ENCODE measurements at regions not wholly inside any gene's neighbourhood (a gene's known extent, or its start where the extent isn't known, plus 50 kb on each side); places are given as distances from the start of the nearest gene placed in this dataset.
"Not testable (repeated sequence)": the region's sequence is repeated elsewhere in the genome, so short reads cannot be mapped to it uniquely, and the experiment has no call there.

DNA sequence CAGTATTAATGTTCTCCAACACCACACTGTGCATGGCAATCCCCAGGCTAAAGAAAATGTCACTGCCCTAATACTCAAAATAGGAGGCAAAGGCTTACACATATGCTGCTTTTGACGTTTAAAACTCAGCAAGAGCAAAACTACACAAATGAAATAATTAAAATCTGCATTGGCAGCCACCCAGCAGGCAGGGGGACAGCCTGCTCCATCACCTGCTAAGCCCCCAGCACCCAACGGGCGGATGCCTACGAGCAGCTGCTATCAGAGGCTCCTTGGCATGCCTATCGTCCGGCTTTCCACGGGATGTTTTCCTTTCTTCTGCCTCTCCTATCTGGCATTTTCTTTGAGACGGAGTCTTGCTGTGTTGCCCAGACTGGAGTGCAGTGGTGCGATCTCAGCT, 337.5 kb downstream of the SOX9 start:
- DNase-seq, result no peak

DNA sequence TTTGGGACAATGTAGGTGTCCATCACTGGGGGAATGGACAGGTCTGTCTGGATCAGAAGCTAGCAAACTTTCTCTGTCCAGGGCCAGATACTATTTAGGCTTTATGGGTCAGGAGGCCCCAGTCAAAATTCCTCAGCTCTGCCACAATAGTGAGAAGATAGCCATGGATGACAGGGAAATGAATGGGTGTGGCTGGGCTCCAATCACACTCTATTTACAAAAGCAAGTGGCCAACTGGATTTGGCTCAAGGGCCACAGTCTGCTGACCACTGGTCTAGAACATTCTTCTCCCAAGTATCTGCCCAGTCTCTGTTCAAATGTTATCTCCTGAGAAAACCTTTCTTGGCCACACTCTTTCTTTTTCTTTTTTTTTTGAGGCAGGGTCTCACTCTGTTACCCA, 339.9 kb downstream of the SOX9 start:
- no peak for DNase-seq

DNA sequence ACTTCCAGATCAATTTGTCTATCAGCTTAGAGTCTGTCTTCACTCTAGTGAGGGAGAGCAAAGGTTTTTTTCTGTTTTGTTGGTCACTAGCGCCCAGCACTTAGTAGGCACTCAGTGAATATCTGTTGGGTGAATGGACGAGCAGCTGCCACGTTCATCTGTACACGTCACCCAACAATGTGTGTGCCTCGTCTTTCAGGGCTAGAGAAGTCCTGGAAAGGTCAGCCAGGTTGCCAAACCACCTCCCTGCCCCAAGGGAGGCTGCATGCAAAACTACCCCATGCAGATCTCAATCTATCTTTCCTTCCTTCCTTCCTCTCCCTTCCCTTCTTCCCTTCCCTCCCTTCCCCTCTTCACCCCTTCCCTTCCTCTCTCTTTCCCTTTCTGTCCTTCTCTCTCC, 340.9 kb downstream of the SOX9 start:
- DNase-seq, result no peak

DNA sequence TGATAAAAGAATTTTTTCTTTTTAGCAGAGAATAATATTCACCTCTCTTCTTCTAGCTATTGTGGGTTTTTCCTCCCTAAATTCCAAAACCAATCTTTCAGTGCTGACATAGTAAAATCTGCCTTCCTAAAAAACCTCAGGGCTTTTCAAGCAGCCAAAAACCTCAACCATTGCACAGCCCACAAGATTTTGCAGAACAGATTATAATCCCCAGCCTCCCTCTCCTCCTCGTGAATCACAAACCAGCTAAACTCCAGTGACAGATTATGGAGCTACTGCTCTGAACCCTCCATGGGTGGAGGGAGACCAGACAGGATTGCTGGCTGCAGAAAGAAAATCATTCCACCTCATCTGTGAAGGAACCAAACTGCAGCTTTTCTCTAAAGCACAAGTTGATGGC, 341.6 kb downstream of the SOX9 start:
- DNase-seq, result no peak

DNA sequence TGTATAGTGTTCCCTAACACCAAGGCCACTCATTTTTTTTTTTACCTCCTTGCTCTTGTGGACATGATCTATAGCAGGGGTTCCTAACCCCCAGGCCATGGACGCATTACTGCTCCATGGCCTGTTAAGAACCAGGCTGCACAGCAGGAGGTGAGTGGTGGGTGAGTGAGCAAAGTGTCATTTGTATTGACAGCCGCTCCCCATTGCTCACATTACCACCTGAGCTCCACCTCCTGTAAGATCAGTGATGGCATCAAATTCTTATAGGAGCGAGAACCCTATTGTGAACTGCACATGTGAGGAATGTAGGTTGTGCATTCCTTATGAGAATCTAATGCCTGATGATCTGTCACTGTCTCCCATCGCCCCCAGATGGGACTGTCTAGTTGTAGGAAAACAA, 342.0 kb downstream of the SOX9 start:
- no peak for DNase-seq

DNA sequence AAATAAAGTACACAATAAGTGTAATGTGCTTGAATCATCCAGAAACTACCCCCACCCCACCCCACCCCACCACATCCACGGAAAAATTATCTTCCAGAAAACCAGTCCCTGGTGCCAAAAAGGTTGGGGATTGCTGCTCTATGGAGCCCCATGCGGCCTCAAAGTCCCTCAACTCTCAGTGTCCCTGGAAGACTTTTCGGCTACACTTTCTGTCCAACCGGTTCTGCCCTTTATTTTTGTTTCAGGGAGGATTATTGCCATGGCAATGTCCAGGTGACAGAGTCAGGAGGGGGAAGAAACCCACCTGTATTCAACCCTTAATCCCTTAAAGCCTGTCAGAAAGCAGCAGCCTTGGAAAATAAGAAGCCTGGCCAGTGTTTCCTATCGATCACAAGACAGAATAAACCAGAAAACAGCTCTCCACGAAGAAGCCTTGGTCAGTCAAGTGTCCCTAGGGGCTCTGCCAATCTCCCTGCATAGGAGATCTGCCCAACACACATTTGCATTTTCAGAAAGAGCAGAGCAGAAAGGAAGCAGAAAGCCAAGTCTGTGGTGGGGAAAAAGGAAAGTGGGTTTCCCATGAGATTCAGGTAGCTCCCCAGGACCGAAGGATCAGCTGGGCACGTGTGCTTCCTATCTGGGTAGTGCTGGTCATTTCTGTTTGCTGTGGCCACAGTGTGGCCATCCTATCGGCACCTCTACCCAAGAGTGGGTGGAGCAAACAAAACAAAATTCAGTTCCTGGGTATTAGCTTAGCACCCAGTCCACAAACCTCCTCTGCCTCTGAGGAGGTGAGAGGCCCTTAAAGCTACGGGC, 342.7 kb downstream of the SOX9 start:
- no peak for DNase-seq

DNA sequence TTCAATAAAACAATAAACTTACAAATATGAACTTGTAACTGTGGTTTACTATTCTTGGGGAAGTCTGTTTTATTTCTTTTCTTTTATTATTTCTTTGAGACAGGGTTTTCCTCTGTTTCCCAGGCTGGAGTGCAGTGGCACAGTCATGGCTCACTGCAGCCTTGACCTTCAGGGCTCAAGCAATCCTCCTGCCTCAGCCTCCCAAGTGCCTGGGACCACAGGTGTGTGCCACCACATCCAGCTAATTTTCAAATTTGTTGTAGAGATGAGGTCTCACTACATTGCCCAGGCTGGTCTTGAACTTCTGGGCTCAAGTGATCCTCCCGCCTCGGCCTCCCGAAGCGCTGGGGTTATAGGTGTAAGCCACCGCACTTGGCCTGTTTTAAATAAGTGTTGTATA, 343.4 kb downstream of the SOX9 start:
- not testable (repeated sequence) for DNase-seq

DNA sequence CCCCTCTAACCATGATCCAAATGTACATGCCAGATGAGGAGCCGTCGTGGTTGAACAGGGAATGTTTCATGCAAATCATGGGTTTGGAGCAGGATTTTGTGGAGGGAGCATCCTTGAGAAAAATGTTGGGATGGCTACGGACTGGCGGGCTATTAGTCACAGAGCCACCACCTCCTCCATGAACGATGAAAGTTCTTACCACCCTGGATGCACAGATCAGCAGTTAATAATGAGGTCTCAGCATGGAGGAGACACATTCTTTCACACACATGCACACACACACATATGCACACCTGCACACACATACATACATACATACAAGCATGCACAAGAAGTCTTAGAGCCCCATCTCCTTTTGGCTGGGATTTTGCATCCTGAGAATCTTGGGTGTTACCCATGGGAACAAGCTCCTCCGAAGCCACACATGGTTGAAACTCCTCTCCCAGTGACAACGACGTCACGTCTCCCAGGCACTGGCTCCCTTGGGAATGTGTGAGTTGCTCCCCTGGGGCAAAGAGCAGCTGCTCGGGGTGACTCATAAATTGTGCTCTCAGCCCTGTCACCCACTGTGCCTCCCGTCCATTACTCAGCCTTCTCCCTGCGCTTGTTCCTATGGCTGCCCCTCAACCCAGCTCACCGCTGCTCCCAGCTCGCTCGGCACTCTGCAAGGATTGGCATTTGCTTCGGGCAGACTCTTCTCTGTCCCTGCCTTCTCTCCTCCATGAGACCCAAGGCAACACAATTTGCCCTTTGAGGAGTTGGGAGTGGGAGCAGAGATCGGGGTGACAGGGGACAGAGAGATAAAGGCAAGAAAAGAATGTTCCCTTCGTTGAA, 344.6 kb downstream of the SOX9 start:
- no peak for DNase-seq

DNA sequence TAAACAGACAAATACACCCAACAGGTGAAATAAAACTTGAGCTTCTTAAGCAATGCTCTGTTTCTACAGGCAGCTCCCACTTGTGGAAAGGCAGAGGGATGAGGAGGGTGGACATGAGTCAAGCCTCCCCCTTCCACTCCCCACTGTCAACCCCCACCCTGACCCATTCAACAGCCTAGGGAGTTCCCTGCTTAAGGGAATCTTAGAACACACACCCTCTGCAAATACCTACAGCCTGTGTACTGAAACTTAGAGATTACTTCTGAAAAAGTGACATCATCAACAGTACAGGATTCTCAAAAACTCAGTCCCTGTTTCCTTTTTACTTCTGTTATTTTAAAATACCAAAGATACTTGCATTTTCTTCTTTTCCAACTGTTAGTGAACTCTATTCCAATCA, 345.4 kb downstream of the SOX9 start:
- DNase-seq, result no peak

DNA sequence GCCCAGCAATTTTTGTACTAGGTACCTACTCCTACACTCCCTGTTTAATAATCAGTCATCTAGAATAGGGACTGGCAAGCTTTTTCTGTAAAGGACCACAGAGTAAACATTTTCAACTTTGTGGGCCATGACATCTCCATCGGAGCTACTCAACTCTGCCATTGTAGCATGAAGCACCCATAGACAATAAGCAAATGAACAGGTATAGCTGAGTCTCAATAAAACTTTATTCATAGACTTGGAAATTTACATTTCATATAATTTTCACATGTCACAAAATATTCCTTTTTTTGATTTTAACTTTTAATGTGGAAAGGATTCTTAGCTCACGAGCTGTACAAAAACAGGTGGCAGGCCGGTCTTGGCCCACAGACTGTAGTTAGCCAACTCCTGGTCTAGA, 345.8 kb downstream of the SOX9 start:
- DNase-seq, result no peak

DNA sequence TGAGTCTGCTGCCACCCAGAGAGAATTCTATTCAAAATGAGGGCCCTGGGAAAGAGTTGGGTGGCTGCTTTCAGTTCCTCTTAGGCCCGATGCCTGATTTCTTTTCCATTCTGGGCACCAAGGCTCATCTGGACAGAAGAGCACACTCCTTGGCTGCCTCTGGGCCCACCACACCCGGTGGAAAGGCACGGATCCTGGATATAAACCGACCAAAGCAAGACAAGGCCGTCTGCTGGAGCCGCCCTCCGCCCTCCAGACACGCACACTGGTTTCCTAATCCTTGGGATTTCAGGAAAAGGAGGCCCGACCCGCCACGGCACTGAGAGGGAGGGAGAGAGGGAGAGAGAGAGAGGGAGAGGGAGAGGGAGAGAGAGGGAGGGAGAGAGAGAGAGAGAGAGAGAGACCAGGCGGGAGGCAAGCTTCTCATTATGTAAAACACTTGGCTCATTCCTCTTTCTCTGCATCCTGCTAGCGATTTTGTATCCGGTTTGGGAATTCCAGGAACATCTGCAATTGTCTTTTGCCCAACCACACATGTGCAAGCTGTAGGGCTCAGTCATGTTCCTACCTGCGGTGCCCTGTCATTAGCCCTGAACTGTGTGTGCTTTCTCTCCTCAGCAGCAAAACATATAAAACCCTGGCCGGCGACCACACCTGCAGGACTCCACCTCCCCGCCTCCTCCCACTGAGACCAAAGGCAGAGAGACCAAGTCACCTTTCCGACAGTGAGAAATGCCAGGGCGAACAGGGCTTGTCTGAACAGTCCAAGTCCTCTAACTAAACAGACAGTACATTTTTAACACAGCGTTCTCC, 347.2 kb downstream of the SOX9 start:
- DNase-seq, result no peak

DNA sequence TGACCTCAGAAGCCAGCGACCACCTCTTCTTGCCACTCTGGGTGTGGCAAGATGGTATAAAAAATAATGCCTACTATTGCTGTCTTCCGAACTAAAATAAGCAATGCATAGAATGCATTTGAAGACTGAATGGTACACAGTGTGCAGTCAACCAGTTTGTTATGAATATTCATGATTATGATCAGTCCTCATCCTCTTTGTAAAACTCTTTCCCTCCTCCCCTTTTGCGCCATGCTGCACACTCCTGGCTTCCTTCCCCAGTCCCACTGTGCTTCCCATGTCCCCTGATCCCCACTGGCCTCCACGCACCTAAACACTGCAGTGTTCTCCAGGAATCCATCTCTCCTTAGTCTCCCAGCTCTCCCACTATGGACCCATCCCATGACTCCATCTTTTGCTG, 348.0 kb downstream of the SOX9 start:
- no peak for DNase-seq

DNA sequence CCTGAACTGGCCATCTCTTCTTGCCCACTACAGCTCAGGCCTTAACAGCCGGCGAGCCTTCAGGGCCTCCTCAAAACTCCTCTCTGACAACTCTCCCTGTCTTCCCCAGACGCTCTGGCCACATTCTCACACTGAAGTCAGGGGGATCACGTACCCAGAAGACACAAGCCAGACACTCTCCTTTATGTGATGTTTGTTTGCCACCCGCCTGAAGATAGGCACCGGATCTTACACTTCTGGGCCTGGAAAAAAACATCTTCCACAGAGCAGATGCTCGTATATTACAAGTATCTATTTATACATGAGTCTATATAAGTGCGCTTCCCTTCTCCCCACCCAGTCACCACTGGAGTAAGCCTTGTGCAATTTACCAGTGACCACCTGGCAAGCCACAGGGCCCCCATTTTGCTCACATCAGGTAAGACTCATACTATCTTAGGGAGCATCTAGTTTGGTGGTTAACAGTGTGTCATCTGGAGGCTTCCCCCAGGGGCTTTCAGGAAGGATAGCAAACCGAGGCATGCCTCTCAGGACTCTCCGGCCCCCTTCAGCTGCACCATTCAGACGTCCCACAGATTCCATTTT, 349.4 kb downstream of the SOX9 start:
- DNase-seq, result no peak

DNA sequence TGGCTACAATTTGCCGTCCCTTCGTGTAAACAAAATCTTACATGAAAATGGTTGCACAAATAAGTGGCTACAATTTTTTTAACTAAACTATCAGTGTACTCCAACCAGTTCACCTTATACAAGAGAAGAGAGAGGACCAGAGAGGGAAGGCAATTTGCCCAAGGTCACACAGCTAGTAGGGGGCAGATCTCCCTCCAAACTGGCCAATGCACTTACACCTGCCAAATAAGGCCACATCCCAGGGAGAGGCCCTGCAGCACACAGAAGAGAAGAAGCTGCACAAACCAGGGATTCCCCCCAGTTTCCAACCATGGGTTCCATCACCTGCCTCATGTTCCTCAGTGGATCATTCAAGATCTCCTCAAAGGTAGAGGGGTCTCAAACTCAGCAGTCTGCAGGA, 349.9 kb downstream of the SOX9 start:
- DNase-seq, result no peak

DNA sequence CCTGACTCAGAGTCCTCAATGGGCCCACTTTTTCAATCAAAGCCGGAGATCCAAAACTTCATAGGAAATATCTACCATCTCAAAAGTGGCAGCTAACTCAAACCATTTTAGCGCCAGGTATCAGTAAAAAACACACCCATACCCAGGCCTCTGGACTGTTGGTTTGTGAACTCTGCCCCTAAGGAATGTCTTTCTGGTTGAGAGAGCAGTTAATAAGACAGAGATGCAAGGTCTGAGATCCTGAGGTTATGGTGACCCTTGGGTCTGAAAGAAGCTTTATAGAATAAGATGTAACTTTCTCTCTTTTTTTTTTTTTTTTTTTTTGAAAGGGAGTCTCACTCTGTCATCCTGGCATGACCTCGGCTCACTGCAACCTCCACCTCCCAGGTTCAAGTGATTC, 350.5 kb downstream of the SOX9 start:
- DNase-seq, result no peak

DNA sequence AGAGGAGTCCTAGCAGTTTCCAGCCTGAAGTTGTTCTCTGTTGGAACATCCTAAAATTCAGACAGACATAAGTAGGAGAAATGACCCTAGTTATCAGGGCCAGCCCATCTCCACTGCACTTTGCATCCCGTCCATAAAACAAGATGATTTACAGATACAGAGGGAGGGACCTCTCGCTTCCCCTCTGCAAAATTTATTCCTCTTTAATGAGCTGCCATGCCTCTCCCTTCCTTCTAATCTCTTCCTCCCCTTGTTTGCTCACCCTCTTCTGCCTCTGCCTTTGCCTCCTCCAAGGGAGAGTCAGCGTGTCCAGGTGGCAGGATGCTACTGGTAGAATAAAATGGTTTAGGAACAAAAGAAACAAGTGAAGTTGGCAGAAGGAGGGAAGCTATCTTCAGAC, 351.3 kb downstream of the SOX9 start:
- DNase-seq, result no peak

DNA sequence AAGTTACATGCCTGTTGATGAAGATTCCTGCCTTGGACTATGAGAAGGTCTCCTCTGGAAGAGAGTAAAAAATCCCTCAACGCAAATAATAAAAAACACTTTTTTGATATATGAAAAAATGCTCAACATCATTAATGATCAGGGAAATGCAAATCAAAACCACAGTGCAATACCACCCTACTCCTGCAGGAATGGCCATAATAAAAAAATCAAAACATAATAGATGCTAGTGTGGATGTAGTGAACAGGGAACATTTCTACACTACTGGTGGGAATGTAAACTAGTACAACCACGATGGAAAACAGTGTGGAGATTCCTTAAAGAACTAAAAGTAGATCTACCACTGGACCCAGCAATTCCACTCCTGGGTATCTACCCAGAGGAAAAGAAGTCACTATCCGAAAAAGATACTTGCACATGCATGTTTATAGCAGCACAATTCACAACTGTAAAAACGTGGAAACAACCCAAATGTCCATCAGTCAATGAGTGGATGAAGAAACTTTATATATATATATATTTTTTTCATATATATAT, 352.1 kb downstream of the SOX9 start:
- not testable (repeated sequence) for DNase-seq

DNA sequence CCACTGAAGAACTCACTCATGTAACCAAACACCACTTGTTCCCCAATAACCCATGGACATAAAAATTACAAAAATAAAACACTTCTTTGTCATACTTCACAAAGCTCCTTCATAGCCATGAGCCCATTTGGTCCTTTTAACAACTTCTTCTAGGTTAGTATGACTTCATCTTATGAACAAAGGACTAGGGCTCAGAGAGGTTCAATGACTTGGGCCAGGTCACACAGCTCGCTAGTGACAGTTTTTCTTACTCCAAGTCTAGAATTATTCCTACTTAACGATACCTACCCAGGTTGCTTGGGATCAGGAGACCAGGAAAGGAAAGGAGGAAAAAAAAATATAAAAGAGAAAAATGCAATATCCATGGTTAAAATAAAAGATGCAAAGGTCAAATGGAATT, 353.4 kb downstream of the SOX9 start:
- no peak for DNase-seq

DNA sequence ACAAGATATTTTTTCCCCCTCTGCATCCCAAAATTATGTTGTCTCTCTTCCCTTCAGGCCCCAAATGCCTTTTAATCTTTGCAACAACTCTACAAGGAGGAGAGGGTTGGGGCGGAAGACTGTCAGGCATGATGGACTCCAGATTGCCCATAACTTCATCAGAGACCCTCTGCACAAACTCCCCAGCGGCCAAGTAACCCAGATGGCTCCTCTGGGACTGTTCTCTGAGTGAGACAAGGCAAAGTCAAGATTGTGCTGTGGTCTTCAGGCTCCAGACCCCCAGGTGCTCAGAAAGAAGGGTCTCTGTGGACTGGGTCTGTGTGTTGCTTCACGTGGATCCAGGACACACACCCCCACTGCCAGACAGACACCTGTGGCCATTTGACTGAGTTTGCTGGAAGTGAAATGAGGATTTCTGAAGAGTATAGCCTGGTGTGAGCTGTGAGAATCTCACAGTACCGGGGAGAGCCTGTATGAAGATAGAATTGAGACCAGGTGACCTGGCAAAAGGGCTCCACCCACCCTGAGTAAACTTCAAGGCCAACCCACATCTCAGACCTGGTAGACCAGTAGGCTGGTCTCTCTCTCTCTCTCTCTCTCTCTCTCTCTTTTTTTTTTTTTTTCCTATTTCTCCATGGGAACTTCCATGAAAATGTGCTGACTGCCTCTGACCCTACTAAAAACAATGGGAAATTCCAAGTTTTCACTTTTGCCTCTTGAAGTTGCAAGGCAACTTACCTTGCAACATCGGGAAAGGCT, 354.1 kb downstream of the SOX9 start:
- DNase-seq, result no peak

DNA sequence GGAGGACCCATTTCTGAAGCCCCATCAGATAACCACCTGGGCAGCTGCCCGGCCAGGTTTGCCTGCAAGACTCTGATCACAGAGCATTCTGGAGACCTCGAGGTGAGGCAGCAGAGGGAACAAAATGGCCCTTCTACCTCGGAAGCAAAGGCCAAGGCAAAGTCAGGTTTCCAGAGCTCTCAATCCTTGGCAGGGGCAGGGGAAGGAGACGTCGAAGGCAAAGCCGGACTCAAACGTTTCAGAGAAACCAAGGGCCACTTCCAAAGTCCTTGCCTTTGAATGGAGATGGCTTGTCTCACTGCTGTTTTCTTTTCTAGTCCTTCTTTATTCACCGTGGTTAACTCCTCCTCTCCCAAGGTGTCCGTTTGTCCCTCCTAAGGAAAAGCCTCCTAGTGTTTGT, 355.3 kb downstream of the SOX9 start:
- no peak for DNase-seq

DNA sequence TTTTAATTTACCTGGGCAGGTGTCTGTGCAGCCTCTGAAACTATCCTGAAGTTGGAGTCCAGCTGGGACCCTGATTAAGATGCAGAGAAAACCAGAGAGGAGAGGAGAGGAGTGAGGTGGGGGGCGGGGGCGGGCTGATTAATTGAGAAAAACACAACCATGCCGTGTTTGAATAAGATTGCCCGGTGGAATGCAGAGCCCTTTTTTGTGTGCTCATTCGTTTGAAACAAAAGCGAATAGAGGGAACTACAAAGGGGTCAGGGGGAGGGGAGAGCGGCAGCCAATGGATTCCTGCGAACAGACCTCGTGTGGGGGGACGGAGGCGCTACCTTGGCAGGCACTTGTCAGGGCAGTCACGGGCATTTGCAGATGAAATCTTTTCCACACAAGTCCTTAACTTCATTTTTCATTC, 355.8 kb downstream of the SOX9 start:
- no peak for DNase-seq

DNA sequence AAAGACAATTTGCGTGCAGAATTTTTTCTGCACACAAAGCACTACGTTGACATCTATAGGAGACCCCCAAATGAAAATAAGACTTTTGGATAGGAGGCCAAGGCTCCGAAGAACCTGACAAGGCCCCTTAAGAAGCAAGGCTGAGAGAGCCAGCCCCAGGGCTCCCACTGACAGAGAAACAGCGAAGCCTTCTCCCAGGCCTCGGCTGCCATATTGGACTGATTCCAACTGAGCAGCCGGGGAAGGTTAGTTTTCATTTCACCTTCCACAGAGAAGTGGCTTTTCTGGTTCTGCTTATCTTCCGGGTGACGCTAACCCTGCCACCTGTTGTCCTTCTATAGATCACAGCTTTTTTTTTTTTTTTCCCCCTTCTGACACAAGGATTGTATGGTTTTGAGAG, 356.7 kb downstream of the SOX9 start:
- DNase-seq, result no peak

Measured in hematopoietic multipotent progenitor cell treated with erythropoietin and hydrocortisone succinate and interleukin-3 and kit ligand, for 8 days (in vitro differentiated cells).